ENCODE measurements at regions not wholly inside any gene's neighbourhood (a gene's known extent, or its start where the extent isn't known, plus 50 kb on each side); places are given as distances from the start of the nearest gene placed in this dataset.

GRCh38 chr13:112194579-112194978, 127.6 kb downstream of the SOX1 start (continued):
- TF ChIP-seq EP300 (IDR thresholded peaks at IDR 0.05; ENCODE audit: borderline replicate concordance in 1 of 2, low read depth in 2 of 2, low read length in 2 of 2) (no peak), YY1 (IDR thresholded peaks at IDR 0.05; ENCODE audit: low read depth, low read length) (no peak), KDM1A (IDR thresholded peaks at IDR 0.05; ENCODE audit: borderline replicate concordance, low read length) (no peak), EZH2 (IDR thresholded peaks at IDR 0.05; ENCODE audit: low read depth, low read length, severe bottlenecking) (no peak), RAD21 (IDR thresholded peaks at IDR 0.05 in 1 of 2, conservative IDR thresholded peaks at IDR 0.05 in 1 of 2; ENCODE audit: low read depth in 2 of 2, low read length in 2 of 2) (no peak), CHD2 (IDR thresholded peaks at IDR 0.05; ENCODE audit: low read length) (no peak)
- TF ChIP-seq, protein P1, sequence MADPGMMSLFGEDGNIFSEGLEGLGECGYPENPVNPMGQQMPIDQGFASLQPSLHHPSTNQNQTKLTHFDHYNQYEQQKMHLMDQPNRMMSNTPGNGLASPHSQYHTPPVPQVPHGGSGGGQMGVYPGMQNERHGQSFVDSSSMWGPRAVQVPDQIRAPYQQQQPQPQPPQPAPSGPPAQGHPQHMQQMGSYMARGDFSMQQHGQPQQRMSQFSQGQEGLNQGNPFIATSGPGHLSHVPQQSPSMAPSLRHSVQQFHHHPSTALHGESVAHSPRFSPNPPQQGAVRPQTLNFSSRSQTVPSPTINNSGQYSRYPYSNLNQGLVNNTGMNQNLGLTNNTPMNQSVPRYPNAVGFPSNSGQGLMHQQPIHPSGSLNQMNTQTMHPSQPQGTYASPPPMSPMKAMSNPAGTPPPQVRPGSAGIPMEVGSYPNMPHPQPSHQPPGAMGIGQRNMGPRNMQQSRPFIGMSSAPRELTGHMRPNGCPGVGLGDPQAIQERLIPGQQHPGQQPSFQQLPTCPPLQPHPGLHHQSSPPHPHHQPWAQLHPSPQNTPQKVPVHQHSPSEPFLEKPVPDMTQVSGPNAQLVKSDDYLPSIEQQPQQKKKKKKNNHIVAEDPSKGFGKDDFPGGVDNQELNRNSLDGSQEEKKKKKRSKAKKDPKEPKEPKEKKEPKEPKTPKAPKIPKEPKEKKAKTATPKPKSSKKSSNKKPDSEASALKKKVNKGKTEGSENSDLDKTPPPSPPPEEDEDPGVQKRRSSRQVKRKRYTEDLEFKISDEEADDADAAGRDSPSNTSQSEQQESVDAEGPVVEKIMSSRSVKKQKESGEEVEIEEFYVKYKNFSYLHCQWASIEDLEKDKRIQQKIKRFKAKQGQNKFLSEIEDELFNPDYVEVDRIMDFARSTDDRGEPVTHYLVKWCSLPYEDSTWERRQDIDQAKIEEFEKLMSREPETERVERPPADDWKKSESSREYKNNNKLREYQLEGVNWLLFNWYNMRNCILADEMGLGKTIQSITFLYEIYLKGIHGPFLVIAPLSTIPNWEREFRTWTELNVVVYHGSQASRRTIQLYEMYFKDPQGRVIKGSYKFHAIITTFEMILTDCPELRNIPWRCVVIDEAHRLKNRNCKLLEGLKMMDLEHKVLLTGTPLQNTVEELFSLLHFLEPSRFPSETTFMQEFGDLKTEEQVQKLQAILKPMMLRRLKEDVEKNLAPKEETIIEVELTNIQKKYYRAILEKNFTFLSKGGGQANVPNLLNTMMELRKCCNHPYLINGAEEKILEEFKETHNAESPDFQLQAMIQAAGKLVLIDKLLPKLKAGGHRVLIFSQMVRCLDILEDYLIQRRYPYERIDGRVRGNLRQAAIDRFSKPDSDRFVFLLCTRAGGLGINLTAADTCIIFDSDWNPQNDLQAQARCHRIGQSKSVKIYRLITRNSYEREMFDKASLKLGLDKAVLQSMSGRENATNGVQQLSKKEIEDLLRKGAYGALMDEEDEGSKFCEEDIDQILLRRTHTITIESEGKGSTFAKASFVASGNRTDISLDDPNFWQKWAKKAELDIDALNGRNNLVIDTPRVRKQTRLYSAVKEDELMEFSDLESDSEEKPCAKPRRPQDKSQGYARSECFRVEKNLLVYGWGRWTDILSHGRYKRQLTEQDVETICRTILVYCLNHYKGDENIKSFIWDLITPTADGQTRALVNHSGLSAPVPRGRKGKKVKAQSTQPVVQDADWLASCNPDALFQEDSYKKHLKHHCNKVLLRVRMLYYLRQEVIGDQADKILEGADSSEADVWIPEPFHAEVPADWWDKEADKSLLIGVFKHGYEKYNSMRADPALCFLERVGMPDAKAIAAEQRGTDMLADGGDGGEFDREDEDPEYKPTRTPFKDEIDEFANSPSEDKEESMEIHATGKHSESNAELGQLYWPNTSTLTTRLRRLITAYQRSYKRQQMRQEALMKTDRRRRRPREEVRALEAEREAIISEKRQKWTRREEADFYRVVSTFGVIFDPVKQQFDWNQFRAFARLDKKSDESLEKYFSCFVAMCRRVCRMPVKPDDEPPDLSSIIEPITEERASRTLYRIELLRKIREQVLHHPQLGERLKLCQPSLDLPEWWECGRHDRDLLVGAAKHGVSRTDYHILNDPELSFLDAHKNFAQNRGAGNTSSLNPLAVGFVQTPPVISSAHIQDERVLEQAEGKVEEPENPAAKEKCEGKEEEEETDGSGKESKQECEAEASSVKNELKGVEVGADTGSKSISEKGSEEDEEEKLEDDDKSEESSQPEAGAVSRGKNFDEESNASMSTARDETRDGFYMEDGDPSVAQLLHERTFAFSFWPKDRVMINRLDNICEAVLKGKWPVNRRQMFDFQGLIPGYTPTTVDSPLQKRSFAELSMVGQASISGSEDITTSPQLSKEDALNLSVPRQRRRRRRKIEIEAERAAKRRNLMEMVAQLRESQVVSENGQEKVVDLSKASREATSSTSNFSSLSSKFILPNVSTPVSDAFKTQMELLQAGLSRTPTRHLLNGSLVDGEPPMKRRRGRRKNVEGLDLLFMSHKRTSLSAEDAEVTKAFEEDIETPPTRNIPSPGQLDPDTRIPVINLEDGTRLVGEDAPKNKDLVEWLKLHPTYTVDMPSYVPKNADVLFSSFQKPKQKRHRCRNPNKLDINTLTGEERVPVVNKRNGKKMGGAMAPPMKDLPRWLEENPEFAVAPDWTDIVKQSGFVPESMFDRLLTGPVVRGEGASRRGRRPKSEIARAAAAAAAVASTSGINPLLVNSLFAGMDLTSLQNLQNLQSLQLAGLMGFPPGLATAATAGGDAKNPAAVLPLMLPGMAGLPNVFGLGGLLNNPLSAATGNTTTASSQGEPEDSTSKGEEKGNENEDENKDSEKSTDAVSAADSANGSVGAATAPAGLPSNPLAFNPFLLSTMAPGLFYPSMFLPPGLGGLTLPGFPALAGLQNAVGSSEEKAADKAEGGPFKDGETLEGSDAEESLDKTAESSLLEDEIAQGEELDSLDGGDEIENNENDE (IDR thresholded peaks at IDR 0.05; ENCODE audit: insufficient replicate concordance, low read length), result no peak
